ENCODE measurements at regions not wholly inside any gene's neighbourhood (a gene's known extent, or its start where the extent isn't known, plus 50 kb on each side); places are given as distances from the start of the nearest gene placed in this dataset.

GRCh38 chr3:103089758-103090157 lies 654.9 kb downstream of the ZPLD1 start:
- no peak for TF ChIP-seq CTCF (IDR thresholded peaks at IDR 0.05; ENCODE audit: unreplicated experiment in 3 of 3)
- no peaks in the 10 kb centered on the region for H3K36me3 Mint-ChIP-seq (ENCODE audit: low read depth)

GRCh38 chr3:103105206-103105605 lies 670.4 kb downstream of the ZPLD1 start:
- Mint-ChIP-seq H3K4me1 (no peaks in the 10 kb centered on the region), H3K9me3 (no peaks in the 10 kb centered on the region), H3K4me3 (no peak overlapping the region), H3K27me3 (ENCODE audit: low read depth) (no peaks in the 10 kb centered on the region), H3K36me3 (ENCODE audit: low read depth) (no peaks in the 10 kb centered on the region), H3K27ac (peak overlapping the region in 1 of 3 experiments; percentile 24)
- no peak for TF ChIP-seq CTCF (IDR thresholded peaks at IDR 0.05; ENCODE audit: unreplicated experiment in 3 of 3)

More at GRCh38 chr3:103089758-103090157, 654.9 kb downstream of the ZPLD1 start:
- Mint-ChIP-seq H3K27ac (no peak overlapping the region), H3K9me3 (peaks cover 5% of the 10 kb centered on the region), H3K4me1 (peaks cover 7% of the 10 kb centered on the region), H3K4me3 (no peak overlapping the region), H3K27me3 (ENCODE audit: low read depth) (no peaks in the 10 kb centered on the region)

- Mint-ChIP-seq H3K9me3 (no peaks in the 10 kb centered on the region), H3K4me3 (no peak overlapping the region), H3K36me3 (ENCODE audit: low read depth) (no peaks in the 10 kb centered on the region)
These were observed 677.5 kb downstream of the ZPLD1 start for GRCh38 chr3:103112273-103112672.

GRCh38 chr3:103126115-103126514 lies 691.3 kb downstream of the ZPLD1 start:
- Mint-ChIP-seq H3K27ac (peak overlapping the region in 1 of 3 experiments; percentile 6), H3K4me1 (no peaks in the 10 kb centered on the region), H3K27me3 (ENCODE audit: low read depth) (no peaks in the 10 kb centered on the region), H3K4me3 (no peak overlapping the region), H3K36me3 (ENCODE audit: low read depth) (no peaks in the 10 kb centered on the region), H3K9me3 (no peaks in the 10 kb centered on the region)
- no peak for TF ChIP-seq CTCF (IDR thresholded peaks at IDR 0.05; ENCODE audit: unreplicated experiment in 3 of 3)

More at GRCh38 chr3:103112273-103112672, 677.5 kb downstream of the ZPLD1 start:
- H3K4me1 Mint-ChIP-seq = no peaks in the 10 kb centered on the region
- TF ChIP-seq CTCF (IDR thresholded peaks at IDR 0.05; ENCODE audit: unreplicated experiment in 3 of 3) = no peak
- no peak overlapping the region for H3K27ac Mint-ChIP-seq
- no peaks in the 10 kb centered on the region for H3K27me3 Mint-ChIP-seq (ENCODE audit: low read depth)

GRCh38 chr3:103127098-103127630 lies 692.3 kb downstream of the ZPLD1 start:
- Mint-ChIP-seq H3K4me3 (no peak overlapping the region), H3K36me3 (ENCODE audit: low read depth) (no peaks in the 10 kb centered on the region)

More at GRCh38 chr3:103127098-103127630, 692.3 kb downstream of the ZPLD1 start:
- Mint-ChIP-seq H3K9me3 (no peaks in the 10 kb centered on the region), H3K27me3 (ENCODE audit: low read depth) (no peaks in the 10 kb centered on the region), H3K4me1 (no peaks in the 10 kb centered on the region), H3K27ac (no peak overlapping the region)
- TF ChIP-seq CTCF (IDR thresholded peaks at IDR 0.05; ENCODE audit: unreplicated experiment in 3 of 3) = no peak
